H1 (cell line): ENCODE measurements at regions not wholly inside any gene's neighbourhood (a gene's known extent, or its start where the extent isn't known, plus 50 kb on each side); places are given as distances from the start of the nearest gene placed in this dataset.

ENCODE experiments used
- ATF3 ChIP-seq: IDR thresholded peaks from 2 replicates; pipeline ENCODE4 v1.6.1; 2011; ENCODE audit warnings: low read depth, mild to moderate bottlenecking, low read length; ENCODE audit not compliant: insufficient read depth
- CHD2 ChIP-seq: IDR thresholded peaks from 2 replicates; pipeline ENCODE4 v1.6.1; 2012; ENCODE audit warnings: low read length, improper control_type of control experiment
- CREB1 ChIP-seq: IDR thresholded peaks from 2 replicates; pipeline ENCODE4 v1.6.1; 2012; ENCODE audit warnings: inconsistent platforms
- CTCF ChIP-seq, 3 experiments: IDR thresholded peaks; 1 replicate in 2 of 3; 2 replicates in 1 of 3; pipeline versions ENCODE4 v1.5.1 to v1.6.1; 2011; ENCODE audit warnings: low read length in 3 of 3, mild to moderate bottlenecking in 3 of 3, inconsistent platforms in 2 of 3, low read depth in 1 of 3, moderate library complexity in 1 of 3; ENCODE audit not compliant: insufficient read depth in 1 of 3; ENCODE audit errors: control extremely low read depth in 1 of 3
- E2F6 ChIP-seq: IDR thresholded peaks from 2 replicates; pipeline ENCODE4 v1.6.1; 2012; ENCODE audit warnings: inconsistent platforms
- EP300 ChIP-seq, 2 experiments: IDR thresholded peaks; 1 replicate in 1 of 2; 2 replicates in 1 of 2; pipeline ENCODE4 v1.6.1; 2011 to 2012; ENCODE audit warnings: low read depth in 2 of 2, low read length in 2 of 2, mild to moderate bottlenecking in 2 of 2, borderline replicate concordance in 1 of 2, inconsistent platforms in 1 of 2, moderate library complexity in 1 of 2
- POLR2A ChIP-seq, 2 experiments: IDR thresholded peaks; 1 replicate in 1 of 2; 2 replicates in 1 of 2; pipeline ENCODE4 v1.6.1; 2011; ENCODE audit warnings: low read depth in 2 of 2, low read length in 2 of 2, mild to moderate bottlenecking in 2 of 2; ENCODE audit errors: control extremely low read depth in 1 of 2
- RBBP5 ChIP-seq: IDR thresholded peaks from 2 replicates; pipeline ENCODE4 v1.7.1; 2012; ENCODE audit warnings: low read depth, mild to moderate bottlenecking, inconsistent platforms, low read length, moderate library complexity, borderline replicate concordance
- SIN3A ChIP-seq, 2 experiments: IDR thresholded peaks in 1 of 2; conservative IDR thresholded peaks in 1 of 2; 2 replicates each; pipeline ENCODE4 v1.6.1; 2011 to 2012; ENCODE audit warnings: low read length in 2 of 2, improper control_type of control experiment in 1 of 2, low read depth in 1 of 2, mild to moderate bottlenecking in 1 of 2
- SP1 ChIP-seq: IDR thresholded peaks from 2 replicates; pipeline ENCODE4 v1.6.1; 2011; ENCODE audit warnings: low read depth, low read length
- TAF1 ChIP-seq: IDR thresholded peaks from 2 replicates; pipeline ENCODE4 v1.6.1; 2011; ENCODE audit warnings: mild to moderate bottlenecking, low read depth, low read length

- TF ChIP-seq CTCF (IDR thresholded peaks at IDR 0.05; ENCODE audit: control extremely low read depth in 1 of 3, insufficient read depth in 1 of 3, low read depth in 1 of 3, low read length in 3 of 3) (no peak), E2F6 (no peak), POLR2A (IDR thresholded peaks at IDR 0.05; ENCODE audit: control extremely low read depth in 1 of 2, low read depth in 2 of 2, low read length in 2 of 2) (no peak), ATF3 (no peak), CREB1 (no peak), CHD2 (no peak), SP1 (no peak), EP300 (IDR thresholded peaks at IDR 0.05; ENCODE audit: borderline replicate concordance in 1 of 2, low read depth in 2 of 2, low read length in 2 of 2) (no peak), SIN3A (conservative IDR thresholded peaks at IDR 0.05 in 1 of 2, IDR thresholded peaks at IDR 0.05 in 1 of 2; ENCODE audit: low read depth in 1 of 2, low read length in 2 of 2) (no peak), RBBP5 (no peak), TAF1 (no peak)
Measured at GRCh38 chr4:62293551-62293950, 1093.4 kb downstream of the ADGRL3 start.
